ENCODE measurements at regions not wholly inside any gene's neighbourhood (a gene's known extent, or its start where the extent isn't known, plus 50 kb on each side); places are given as distances from the start of the nearest gene placed in this dataset.

DNA sequence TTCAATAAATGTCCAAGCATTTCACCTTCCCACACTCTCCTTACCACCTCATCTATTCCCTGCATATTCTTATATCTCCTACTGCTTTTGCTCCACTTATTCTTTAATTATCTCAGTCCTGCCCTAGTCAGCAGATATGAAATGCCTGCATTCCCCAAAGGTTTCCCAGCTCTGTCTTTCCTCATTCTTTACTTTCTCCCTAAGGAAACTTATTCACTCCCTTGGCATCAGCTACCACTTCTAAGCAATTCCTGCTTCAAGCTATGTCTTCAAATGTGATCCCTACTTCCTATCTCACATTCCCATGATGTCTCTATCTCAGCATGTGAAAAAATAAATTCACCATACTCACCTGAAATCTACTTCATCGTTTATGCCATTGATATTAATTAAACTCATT lies 111.8 kb downstream of the CAPZA3 start:
- TF ChIP-seq ZFX (IDR thresholded peaks at IDR 0.05; ENCODE audit: borderline replicate concordance), result no peak
- TF ChIP-seq, protein P1, sequence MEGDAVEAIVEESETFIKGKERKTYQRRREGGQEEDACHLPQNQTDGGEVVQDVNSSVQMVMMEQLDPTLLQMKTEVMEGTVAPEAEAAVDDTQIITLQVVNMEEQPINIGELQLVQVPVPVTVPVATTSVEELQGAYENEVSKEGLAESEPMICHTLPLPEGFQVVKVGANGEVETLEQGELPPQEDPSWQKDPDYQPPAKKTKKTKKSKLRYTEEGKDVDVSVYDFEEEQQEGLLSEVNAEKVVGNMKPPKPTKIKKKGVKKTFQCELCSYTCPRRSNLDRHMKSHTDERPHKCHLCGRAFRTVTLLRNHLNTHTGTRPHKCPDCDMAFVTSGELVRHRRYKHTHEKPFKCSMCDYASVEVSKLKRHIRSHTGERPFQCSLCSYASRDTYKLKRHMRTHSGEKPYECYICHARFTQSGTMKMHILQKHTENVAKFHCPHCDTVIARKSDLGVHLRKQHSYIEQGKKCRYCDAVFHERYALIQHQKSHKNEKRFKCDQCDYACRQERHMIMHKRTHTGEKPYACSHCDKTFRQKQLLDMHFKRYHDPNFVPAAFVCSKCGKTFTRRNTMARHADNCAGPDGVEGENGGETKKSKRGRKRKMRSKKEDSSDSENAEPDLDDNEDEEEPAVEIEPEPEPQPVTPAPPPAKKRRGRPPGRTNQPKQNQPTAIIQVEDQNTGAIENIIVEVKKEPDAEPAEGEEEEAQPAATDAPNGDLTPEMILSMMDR (IDR thresholded peaks at IDR 0.05), result no peak
- H3K27ac ChIP-seq, result no peak overlapping the region

DNA sequence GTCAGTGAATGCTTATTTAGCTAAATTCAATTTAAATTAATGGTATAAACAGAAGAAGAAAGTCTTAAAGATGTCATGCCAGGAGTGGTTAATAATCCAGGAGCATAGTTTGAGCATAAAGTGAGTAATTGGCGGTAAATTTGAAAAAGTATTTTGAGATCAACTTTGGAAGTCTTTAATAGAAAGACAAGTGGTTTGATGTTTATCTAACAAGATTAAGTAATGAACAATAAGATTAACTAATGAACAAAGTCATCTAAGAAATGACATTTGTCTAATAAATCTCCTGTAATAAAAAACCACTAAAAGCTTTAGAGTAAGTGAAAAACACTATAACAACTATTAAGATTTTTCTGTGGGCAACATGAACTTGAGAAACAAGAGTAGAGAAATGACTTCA lies 112.8 kb downstream of the CAPZA3 start:
- no peak overlapping the region for H3K27ac ChIP-seq
- TF ChIP-seq ZFX (IDR thresholded peaks at IDR 0.05; ENCODE audit: borderline replicate concordance), result no peak

DNA sequence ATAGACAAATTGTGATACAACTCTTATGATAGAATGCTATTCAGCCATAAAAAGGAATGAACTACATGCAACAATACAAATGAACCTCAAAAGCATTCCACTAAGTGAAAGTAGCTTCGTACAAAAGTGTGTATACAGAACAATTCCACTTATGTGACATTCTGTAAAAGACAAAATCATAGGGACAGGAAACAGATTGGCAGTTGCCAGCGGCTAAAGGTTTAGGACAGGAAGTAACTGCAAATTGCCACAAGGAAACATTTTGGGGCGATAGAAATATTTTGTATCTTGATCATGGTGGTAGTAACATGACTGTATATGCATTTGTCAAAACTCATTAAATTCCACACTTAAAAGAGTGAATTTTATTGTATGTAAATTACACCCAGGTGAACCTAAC lies 113.4 kb downstream of the CAPZA3 start:
- no peak for TF ChIP-seq ZFX (IDR thresholded peaks at IDR 0.05; ENCODE audit: borderline replicate concordance)
- TF ChIP-seq, protein P1 (IDR thresholded peaks at IDR 0.05), result no peak
- H3K27ac ChIP-seq, result no peak overlapping the region

DNA sequence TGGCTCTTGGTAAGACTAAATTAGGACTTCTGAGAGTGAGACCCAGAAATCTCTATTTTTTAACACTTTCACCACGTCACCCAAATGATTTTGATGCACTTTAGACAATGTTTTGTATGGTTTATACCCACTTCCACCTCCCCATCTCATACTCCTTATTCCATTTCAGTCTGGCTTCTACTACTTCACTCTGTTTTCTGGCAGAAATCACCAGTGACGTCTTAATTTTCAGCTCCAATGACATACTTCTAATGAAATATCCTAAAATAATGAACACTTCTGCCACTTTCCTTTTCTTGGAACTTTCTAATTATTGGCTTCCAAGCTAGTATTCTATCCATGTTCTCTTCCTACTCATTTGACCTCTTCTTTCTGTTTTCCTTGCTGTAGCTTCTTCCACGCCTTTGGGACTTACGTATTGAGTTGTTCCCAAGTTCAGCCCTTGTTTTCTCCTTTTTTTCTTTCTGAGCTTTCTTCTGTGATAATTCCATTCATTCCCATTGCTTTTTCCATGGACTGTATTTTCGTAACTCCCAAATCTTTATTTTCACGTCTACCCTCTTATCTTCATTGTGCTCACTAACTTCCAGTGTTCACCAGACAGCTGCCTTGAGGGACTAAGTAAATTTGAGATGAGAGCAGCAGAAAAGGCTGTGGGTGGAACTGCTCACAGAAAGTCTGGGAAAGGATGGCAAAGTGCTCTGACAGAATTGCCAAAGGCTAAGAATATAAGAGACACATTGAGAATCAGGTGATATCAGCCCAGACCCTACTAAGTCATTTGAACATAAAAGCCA lies 115.8 kb downstream of the CAPZA3 start:
- TF ChIP-seq, protein P1 (IDR thresholded peaks at IDR 0.05), result no peak
- no peak for TF ChIP-seq ZFX (IDR thresholded peaks at IDR 0.05; ENCODE audit: borderline replicate concordance)
- no peak overlapping the region for H3K27ac ChIP-seq

DNA sequence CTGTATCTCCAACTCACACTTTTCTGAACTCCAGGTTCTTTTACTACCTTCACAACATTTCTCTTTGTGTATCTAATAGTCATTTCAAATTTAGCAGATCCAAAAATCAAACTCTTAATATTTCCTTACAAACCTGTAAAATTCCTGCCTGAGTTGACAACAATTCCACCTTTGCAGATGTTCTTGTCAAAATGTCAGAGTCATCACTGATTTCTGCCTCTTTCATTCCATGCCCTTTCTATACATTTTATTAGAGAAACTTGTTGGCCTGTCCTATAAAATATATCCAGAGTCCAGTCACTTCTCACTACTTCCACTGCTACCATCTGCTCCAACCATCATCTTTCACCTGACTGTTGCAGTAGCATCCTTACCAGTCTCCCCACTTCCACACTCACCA lies 119.7 kb downstream of the CAPZA3 start:
- no peak overlapping the region for H3K27ac ChIP-seq
- no peak for TF ChIP-seq ZFX (IDR thresholded peaks at IDR 0.05; ENCODE audit: borderline replicate concordance)
- TF ChIP-seq, protein P1 (IDR thresholded peaks at IDR 0.05), result no peak

DNA sequence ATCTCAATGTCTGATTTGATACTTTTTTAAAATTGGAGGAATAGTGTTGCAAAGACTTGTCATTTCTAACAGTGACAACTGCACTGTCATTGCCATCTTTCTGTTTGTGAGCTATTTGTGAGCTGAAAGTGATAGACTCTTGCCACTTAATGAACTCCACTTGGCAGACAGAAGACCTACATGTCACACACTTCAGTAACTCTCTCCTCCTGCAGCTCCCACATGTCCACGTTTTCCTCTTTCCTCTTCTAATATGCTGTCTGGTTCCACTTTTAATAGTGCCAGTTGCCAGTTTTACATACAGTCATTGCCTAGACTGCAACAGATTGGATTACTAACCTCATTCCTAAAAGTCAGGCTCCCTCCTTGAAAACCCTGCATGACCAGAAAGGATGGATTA lies 121.5 kb downstream of the CAPZA3 start:
- no peak overlapping the region for H3K27ac ChIP-seq
- TF ChIP-seq ZFX (IDR thresholded peaks at IDR 0.05; ENCODE audit: borderline replicate concordance), result no peak
- TF ChIP-seq, protein P1 (IDR thresholded peaks at IDR 0.05), result no peak

DNA sequence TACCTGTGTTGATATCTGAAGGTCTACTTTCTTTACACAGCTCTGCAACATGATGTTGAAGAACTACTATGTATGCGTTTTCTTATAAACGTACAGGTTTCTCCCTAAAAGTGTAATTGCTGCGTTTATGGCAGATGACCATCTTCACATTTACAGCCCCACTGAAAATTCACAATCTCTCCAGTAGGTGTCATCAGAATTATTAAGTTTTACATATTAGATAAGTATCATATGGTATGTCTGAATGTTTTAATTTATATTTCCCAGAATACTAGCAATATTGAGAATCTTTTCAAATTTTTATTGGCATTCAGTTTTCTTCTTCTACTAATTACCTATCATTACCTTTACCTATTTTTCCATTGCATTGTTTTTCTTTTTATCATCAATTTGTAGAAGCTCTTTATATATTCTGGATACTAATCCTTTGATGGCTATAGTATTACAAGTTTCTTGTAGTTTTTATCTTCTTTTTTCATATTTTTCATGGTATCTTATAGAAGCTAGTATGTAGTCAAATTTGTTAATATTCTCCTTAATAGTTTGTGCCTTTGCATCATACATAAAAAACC lies 123.5 kb downstream of the CAPZA3 start:
- TF ChIP-seq, protein P1 (IDR thresholded peaks at IDR 0.05), result peak; percentile 75
- TF ChIP-seq ZFX (IDR thresholded peaks at IDR 0.05; ENCODE audit: borderline replicate concordance), result no peak
- no peak overlapping the region for H3K27ac ChIP-seq
